BJ (cell line): ENCODE measurements at regions not wholly inside any gene's neighbourhood (a gene's known extent, or its start where the extent isn't known, plus 50 kb on each side); places are given as distances from the start of the nearest gene placed in this dataset.

ENCODE experiments used
- CTCF ChIA-PET: fragments of 350-600 bp; formaldehyde crosslinking; extraction: SDS; loops from one replicate; lab custom pipeline; 2021; ENCODE audit warnings: antibody characterized with exemption, inconsistent platforms; lab: Yijun Ruan, JAX
- POLR2A ChIA-PET: fragments of 300-600 bp; sonication (Branson Sonifier 250); formaldehyde crosslinking; extraction: SDS; loops from one replicate; lab custom pipeline; 2021; ENCODE audit warnings: antibody characterized with exemption; lab: Charles Lee
- DNase-seq: peaks from one replicate; pipeline ENCODE4 v3.0.0-alpha.2; 2011; ENCODE audit warnings: low read depth
- H3K27me3 ChIP-seq: 2 replicates; pipeline ENCODE4 v1.6.0; 2011; ENCODE audit warnings: low read length; ENCODE audit not compliant: control insufficient read depth, insufficient read depth
- H3K36me3 ChIP-seq: 2 replicates; pipeline ENCODE4 v1.5.1; 2011; ENCODE audit warnings: low read length; ENCODE audit not compliant: control insufficient read depth, insufficient read depth
- H3K4me3 ChIP-seq: 2 replicates; pipeline ENCODE4 v1.5.1; 2011; ENCODE audit warnings: low read depth, mild to moderate bottlenecking, control low read depth, low read length
- CTCF ChIP-seq: IDR thresholded peaks from 2 replicates; pipeline ENCODE4 v1.5.1; 2011; ENCODE audit warnings: low read depth, mild to moderate bottlenecking, control low read depth, inconsistent platforms, low read length, moderate library complexity; ENCODE audit not compliant: insufficient read depth

GRCh38 chr3:182063742-182064141 is 352.0 kb downstream of the SOX2 start:
- DNase-seq = no peak
- ChIA-PET CTCF (no interaction called here), POLR2A (no interaction called here)
- H3K36me3 ChIP-seq = no peaks in the 10 kb centered on the region
- no peak for TF ChIP-seq CTCF
- H3K4me3 ChIP-seq = no peak overlapping the region
- H3K27me3 ChIP-seq = no peaks in the 10 kb centered on the region

GRCh38 chr3:182067423-182067822 is 355.7 kb downstream of the SOX2 start:
- CTCF ChIA-PET = no interaction called here
- Histone ChIP-seq H3K27me3 (no peaks in the 10 kb centered on the region), H3K4me3 (no peak overlapping the region), H3K36me3 (no peaks in the 10 kb centered on the region)
- POLR2A ChIA-PET = no interaction called here
- no peak for DNase-seq
- no peak for TF ChIP-seq CTCF

GRCh38 chr3:182078316-182078715 is 366.6 kb downstream of the SOX2 start:
- POLR2A ChIA-PET = no interaction called here
- DNase-seq = no peak
- CTCF ChIA-PET = no interaction called here
- Histone ChIP-seq H3K36me3 (no peaks in the 10 kb centered on the region), H3K27me3 (no peaks in the 10 kb centered on the region), H3K4me3 (no peak overlapping the region)
- no peak for TF ChIP-seq CTCF

- no peaks in the 10 kb centered on the region for H3K36me3 ChIP-seq
- TF ChIP-seq CTCF = no peak
- H3K27me3 ChIP-seq = no peaks in the 10 kb centered on the region
- CTCF ChIA-PET = no interaction called here
- DNase-seq = no peak
- H3K4me3 ChIP-seq = no peak overlapping the region
- POLR2A ChIA-PET = no interaction called here
Measured at GRCh38 chr3:182078929-182079328, 367.2 kb downstream of the SOX2 start.

GRCh38 chr3:182081096-182081495 is 369.4 kb downstream of the SOX2 start:
- Histone ChIP-seq H3K36me3 (no peaks in the 10 kb centered on the region), H3K4me3 (no peak overlapping the region), H3K27me3 (no peaks in the 10 kb centered on the region)
- ChIA-PET CTCF (interaction anchor here (1.1 kb wide), 1 partner anchor 152 kb away, joined by 3 read pairs; no protein-coding TSS in a partner anchor), POLR2A (no interaction called here)
- no peak for TF ChIP-seq CTCF
- DNase-seq = no peak
